ENCODE measurements at regions not wholly inside any gene's neighbourhood (a gene's known extent, or its start where the extent isn't known, plus 50 kb on each side); places are given as distances from the start of the nearest gene placed in this dataset.

DNA sequence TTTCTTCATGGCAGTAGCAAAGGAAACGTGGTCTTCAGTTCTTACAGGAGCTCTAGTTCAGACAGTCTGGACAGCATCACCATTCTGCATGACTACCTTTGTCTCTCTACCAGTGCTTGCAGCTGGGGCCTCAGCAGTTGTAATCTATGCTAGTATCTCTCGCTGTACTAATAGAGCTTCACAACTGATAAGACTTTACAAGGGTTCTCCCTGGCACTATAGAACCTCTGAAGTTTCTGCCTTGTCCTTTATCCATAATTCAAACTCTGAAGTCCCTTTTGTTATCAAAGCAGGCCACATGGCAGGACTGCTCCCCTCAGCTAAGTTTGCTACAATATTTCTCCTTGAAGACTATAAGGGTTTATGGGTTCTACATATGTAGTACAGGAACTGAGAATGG, 842.1 kb upstream of the ADGRB3 start:
- TF ChIP-seq CEBPB (IDR thresholded peaks at IDR 0.05) = no peak
- TF ChIP-seq, protein P1, sequence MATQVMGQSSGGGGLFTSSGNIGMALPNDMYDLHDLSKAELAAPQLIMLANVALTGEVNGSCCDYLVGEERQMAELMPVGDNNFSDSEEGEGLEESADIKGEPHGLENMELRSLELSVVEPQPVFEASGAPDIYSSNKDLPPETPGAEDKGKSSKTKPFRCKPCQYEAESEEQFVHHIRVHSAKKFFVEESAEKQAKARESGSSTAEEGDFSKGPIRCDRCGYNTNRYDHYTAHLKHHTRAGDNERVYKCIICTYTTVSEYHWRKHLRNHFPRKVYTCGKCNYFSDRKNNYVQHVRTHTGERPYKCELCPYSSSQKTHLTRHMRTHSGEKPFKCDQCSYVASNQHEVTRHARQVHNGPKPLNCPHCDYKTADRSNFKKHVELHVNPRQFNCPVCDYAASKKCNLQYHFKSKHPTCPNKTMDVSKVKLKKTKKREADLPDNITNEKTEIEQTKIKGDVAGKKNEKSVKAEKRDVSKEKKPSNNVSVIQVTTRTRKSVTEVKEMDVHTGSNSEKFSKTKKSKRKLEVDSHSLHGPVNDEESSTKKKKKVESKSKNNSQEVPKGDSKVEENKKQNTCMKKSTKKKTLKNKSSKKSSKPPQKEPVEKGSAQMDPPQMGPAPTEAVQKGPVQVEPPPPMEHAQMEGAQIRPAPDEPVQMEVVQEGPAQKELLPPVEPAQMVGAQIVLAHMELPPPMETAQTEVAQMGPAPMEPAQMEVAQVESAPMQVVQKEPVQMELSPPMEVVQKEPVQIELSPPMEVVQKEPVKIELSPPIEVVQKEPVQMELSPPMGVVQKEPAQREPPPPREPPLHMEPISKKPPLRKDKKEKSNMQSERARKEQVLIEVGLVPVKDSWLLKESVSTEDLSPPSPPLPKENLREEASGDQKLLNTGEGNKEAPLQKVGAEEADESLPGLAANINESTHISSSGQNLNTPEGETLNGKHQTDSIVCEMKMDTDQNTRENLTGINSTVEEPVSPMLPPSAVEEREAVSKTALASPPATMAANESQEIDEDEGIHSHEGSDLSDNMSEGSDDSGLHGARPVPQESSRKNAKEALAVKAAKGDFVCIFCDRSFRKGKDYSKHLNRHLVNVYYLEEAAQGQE (IDR thresholded peaks at IDR 0.05; ENCODE audit: low read depth) = no peak
- TF ChIP-seq TAF1 (IDR thresholded peaks at IDR 0.05; ENCODE audit: low read depth) = no peak
- no peak for TF ChIP-seq EP300 (IDR thresholded peaks at IDR 0.05; ENCODE audit: borderline replicate concordance)
- no peak for TF ChIP-seq TEAD4 (IDR thresholded peaks at IDR 0.05)
- TF ChIP-seq, protein P2, sequence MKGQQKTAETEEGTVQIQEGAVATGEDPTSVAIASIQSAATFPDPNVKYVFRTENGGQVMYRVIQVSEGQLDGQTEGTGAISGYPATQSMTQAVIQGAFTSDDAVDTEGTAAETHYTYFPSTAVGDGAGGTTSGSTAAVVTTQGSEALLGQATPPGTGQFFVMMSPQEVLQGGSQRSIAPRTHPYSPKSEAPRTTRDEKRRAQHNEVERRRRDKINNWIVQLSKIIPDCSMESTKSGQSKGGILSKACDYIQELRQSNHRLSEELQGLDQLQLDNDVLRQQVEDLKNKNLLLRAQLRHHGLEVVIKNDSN (IDR thresholded peaks at IDR 0.05) = no peak
- TF ChIP-seq YY1 (IDR thresholded peaks at IDR 0.05; ENCODE audit: low read depth) = no peak
- TF ChIP-seq TCF12 (IDR thresholded peaks at IDR 0.05; ENCODE audit: low read depth) = no peak
- TF ChIP-seq, protein P3, sequence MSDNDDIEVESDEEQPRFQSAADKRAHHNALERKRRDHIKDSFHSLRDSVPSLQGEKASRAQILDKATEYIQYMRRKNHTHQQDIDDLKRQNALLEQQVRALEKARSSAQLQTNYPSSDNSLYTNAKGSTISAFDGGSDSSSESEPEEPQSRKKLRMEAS (IDR thresholded peaks at IDR 0.05) = no peak
- no peak for TF ChIP-seq RAD21 (IDR thresholded peaks at IDR 0.05; ENCODE audit: low read depth)
- TF ChIP-seq ZBTB7A (IDR thresholded peaks at IDR 0.05; ENCODE audit: low read depth) = no peak
- TF ChIP-seq NFIC (IDR thresholded peaks at IDR 0.05) = no peak
- no peak for TF ChIP-seq CREB1 (IDR thresholded peaks at IDR 0.05; ENCODE audit: low read depth)
